ENCODE measurements at regions not wholly inside any gene's neighbourhood (a gene's known extent, or its start where the extent isn't known, plus 50 kb on each side); places are given as distances from the start of the nearest gene placed in this dataset.

- TF ChIP-seq CTCF (IDR thresholded peaks at IDR 0.05) (no peak), POLR2A (IDR thresholded peaks at IDR 0.05) (no peak)
Measured at GRCh38 chr1:78331799-78332198, 159.0 kb upstream of the PTGFR start.

Measured in adrenal gland (tissue), 5 donors.